Spleen (tissue), 11 donors: ENCODE measurements at regions not wholly inside any gene's neighbourhood (a gene's known extent, or its start where the extent isn't known, plus 50 kb on each side); places are given as distances from the start of the nearest gene placed in this dataset.

Experiments
- DNase-seq: peaks from one replicate; pipeline ENCODE4 v3.0.0-alpha.2; 2020
- H3K27ac ChIP-seq, 8 donors: fragments of 200-600 bp; sonication (generic) in 7 of 8; 1 replicate in 4 of 8; 2 replicates in 4 of 8; pipeline versions ENCODE4 v1.5.0 to v1.8.0; 2016 to 2021; ENCODE audit warnings: inconsistent platforms in 4 of 8, mild to moderate bottlenecking in 4 of 8, moderate library complexity in 1 of 8
- H3K27me3 ChIP-seq, 7 donors: fragments of 200-600 bp; sonication (generic) in 6 of 7; replicated peaks in 1 of 7; 1 replicate in 4 of 7; 2 replicates in 3 of 7; pipeline versions ENCODE4 v1.5.0 to v1.8.0; 2016 to 2021; ENCODE audit warnings: inconsistent platforms in 3 of 7, mild to moderate bottlenecking in 1 of 7
- H3K36me3 ChIP-seq, 6 donors: fragments of 200-600 bp; sonication (generic) in 5 of 6; 1 replicate in 4 of 6; 2 replicates in 2 of 6; pipeline versions ENCODE4 v1.5.0 to v1.8.0; 2016 to 2021; ENCODE audit warnings: inconsistent platforms in 2 of 6
- H3K4me1 ChIP-seq, 6 donors: fragments of 200-600 bp; sonication (generic) in 5 of 6; 1 replicate in 3 of 6; 2 replicates in 3 of 6; pipeline versions ENCODE4 v1.5.0 to v1.8.0; 2016 to 2021; ENCODE audit warnings: inconsistent platforms in 3 of 6
- H3K4me3 ChIP-seq, 8 donors: fragments of 200-600 bp; sonication (generic) in 7 of 8; 1 replicate in 4 of 8; 2 replicates in 4 of 8; pipeline versions ENCODE4 v1.5.0 to v1.8.0; 2016 to 2021; ENCODE audit warnings: inconsistent platforms in 4 of 8, mild to moderate bottlenecking in 4 of 8, moderate library complexity in 2 of 8
- H3K9me3 ChIP-seq, 8 donors: fragments of 200-600 bp; sonication (generic) in 7 of 8; 1 replicate in 4 of 8; 2 replicates in 4 of 8; pipeline versions ENCODE4 v1.5.0 to v1.8.0; 2016 to 2021; ENCODE audit warnings: inconsistent platforms in 4 of 8
- POLR2A ChIP-seq, 3 donors: fragments of 450-650 bp; IDR thresholded peaks; one replicate each; pipeline ENCODE4 v1.5.1; 2017; ENCODE audit warnings: antibody characterized with exemption in 3 of 3, mild to moderate bottlenecking in 1 of 3
- POLR2AphosphoS5 ChIP-seq, 3 donors: sonication (generic); formaldehyde crosslinking; IDR thresholded peaks; one replicate each; pipeline ENCODE4 v1.5.1; 2017; ENCODE audit warnings: antibody characterized with exemption in 3 of 3
- WGBS, 5 donors: extraction: QIAGEN DNeasy Blood & Tissue Kit in 3 of 5; methylation state at CpG; one replicate each; pipeline versions ENCODE4 v1.1.5 to v1.1.7; 2013 to 2018; 5-methylcytosine and 5-hydroxymethylcytosine counted together
- intact Hi-C: fragments of 100-400 bp; cut with DNase I; formaldehyde crosslinking; loops from one replicate; pipeline ENCODE4 v1.15.0; 2023; ENCODE audit warnings: low total_unique reads
- TF ChIP-seq, protein P1 (sequence below), 11 experiments: fragments of 200-600 bp in 7 of 11; fragments of 450-650 bp in 4 of 11; sonication (generic) in 4 of 11; IDR thresholded peaks in 8 of 11; conservative IDR thresholded peaks in 3 of 11; 1 replicate in 7 of 11; 2 replicates in 4 of 11; pipeline versions ENCODE4 v1.4.0 to v1.8.0; 2016 to 2021; ENCODE audit warnings: antibody characterized with exemption in 11 of 11, inconsistent platforms in 4 of 11, mild to moderate bottlenecking in 1 of 11
- donor health status: healthy with polysubstance abuse.
- donor health status: DM: no; HTN: no; CAD: no; lungs with moderate emphysema.
- donor health status: DM: no; HTN: no; CAD: no.
- donor health status: Bipolar disorder and iron deficiency.
- donor health status: healthy.
- donor health status: DM: no; HTN: no; CAD: no.
- donor health status: DM: yes; HTN: yes; CAD: no.

DNA sequence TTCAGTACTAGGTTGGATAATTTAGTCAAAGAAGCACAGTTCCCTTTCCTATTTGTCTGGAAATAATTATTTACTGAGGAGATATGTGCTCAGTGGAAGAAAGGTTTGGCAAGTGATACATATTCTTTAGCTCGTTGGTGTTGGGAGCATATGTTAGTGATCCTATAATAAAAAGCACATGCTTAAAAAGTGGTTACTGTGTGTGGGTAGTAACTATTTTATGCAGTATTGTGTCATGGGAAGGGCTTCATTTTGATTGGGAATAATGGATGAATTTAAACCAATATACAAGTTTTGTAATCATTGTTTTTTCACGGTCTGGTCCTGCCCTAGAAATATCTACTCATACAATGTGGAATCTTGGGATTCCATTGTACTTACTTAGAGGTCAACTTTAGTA lies 188.7 kb upstream of the PPP1R3A start:
- TF ChIP-seq POLR2A (IDR thresholded peaks at IDR 0.05) (no peak), POLR2AphosphoS5 (IDR thresholded peaks at IDR 0.05) (no peak)
- Histone ChIP-seq H3K27ac (no peak overlapping the region), H3K4me1 (no peaks in the 10 kb centered on the region), H3K9me3 (no peaks in the 10 kb centered on the region), H3K27me3 (no peaks in the 10 kb centered on the region), H3K4me3 (no peak overlapping the region), H3K36me3 (no peaks in the 10 kb centered on the region)
- DNase-seq, result no peak
- intact Hi-C loops, result no loop called here
- WGBS, 5 donors, result 70 to 85% (median 75%) methylated on average over 2 of the region's 2 CpGs

DNA sequence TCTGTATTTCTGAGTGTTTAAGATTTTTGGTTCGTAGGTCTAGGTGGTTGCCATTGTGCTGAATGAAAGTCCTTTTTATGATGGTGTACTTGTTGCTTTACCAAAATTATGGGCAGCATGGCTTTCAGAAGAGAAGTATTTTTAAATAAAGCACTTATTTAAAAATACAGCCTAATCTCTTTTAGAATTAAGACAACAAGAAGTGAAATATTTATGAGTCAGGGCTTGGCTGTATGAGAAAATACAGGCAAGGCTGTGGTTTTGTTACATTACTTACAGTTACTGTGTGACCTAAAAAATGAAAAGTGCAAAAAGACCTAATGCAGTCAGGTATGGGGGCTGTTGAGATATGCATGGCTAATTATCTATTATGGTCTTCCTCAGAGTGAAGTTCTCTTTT lies 185.2 kb upstream of the PPP1R3A start:
- no peak overlapping the region for H3K4me3 ChIP-seq
- H3K4me1 ChIP-seq, result no peaks in the 10 kb centered on the region
- H3K27ac ChIP-seq, result no peak overlapping the region
- H3K9me3 ChIP-seq, result no peaks in the 10 kb centered on the region
- no peaks in the 10 kb centered on the region for H3K27me3 ChIP-seq
- no peaks in the 10 kb centered on the region for H3K36me3 ChIP-seq
- no peak for DNase-seq
- WGBS, 5 donors, result 60 to 71% (median 68%) methylated on average over 1 of the region's 1 CpG
- intact Hi-C loops, result no loop called here
- TF ChIP-seq, protein P1, sequence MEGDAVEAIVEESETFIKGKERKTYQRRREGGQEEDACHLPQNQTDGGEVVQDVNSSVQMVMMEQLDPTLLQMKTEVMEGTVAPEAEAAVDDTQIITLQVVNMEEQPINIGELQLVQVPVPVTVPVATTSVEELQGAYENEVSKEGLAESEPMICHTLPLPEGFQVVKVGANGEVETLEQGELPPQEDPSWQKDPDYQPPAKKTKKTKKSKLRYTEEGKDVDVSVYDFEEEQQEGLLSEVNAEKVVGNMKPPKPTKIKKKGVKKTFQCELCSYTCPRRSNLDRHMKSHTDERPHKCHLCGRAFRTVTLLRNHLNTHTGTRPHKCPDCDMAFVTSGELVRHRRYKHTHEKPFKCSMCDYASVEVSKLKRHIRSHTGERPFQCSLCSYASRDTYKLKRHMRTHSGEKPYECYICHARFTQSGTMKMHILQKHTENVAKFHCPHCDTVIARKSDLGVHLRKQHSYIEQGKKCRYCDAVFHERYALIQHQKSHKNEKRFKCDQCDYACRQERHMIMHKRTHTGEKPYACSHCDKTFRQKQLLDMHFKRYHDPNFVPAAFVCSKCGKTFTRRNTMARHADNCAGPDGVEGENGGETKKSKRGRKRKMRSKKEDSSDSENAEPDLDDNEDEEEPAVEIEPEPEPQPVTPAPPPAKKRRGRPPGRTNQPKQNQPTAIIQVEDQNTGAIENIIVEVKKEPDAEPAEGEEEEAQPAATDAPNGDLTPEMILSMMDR (IDR thresholded peaks at IDR 0.05 in 8 of 11, conservative IDR thresholded peaks at IDR 0.05 in 3 of 11), result no peak
- TF ChIP-seq POLR2A (IDR thresholded peaks at IDR 0.05) (no peak), POLR2AphosphoS5 (IDR thresholded peaks at IDR 0.05) (no peak)

DNA sequence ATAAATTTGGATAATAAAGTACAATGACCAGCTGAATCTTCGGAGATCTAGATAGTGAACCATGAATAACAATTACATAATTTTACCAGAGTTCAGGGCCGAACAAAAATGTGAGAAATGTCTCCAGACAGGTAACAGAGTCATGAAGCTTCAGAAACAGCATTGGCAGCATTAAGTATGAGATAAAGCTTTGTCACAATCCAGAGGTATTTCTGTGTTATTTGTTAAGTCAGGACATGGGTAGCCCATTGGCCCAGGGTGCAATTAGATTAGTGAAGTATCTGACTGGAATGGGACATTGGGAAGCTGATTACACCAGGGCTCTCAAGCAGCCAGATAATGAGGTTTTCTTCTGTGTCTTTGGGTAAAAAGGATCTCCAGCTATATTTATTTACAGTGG lies 184.2 kb upstream of the PPP1R3A start:
- Histone ChIP-seq H3K4me1 (no peaks in the 10 kb centered on the region), H3K27ac (no peak overlapping the region), H3K9me3 (no peaks in the 10 kb centered on the region), H3K4me3 (no peak overlapping the region), H3K27me3 (no peaks in the 10 kb centered on the region), H3K36me3 (no peaks in the 10 kb centered on the region)
- DNase-seq, result no peak
- TF ChIP-seq, protein P1 (IDR thresholded peaks at IDR 0.05 in 8 of 11, conservative IDR thresholded peaks at IDR 0.05 in 3 of 11), result no peak
- WGBS, 5 donors, result 76 to 89% (median 86%) methylated on average over 2 of the region's 2 CpGs
- intact Hi-C loops, result no loop called here

DNA sequence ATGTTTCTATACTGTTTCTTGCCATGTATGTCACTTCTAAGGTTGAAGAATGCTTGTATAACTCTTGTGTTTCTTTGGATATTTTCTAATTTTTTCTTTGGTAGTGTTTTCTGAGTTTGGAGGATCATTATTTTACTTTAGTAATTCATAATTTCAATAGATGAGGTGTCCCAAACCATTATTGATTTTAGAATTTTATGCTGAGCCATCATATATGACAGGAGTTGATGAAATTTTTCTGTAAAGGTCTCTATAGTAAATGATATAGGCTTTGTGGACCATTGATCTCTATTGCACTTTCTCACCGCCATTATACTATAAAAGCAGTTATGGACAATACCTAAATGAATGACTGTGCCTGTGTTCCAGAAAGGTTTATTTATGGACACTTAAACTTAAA lies 183.3 kb upstream of the PPP1R3A start:
- intact Hi-C loops, result no loop called here
- H3K27me3 ChIP-seq, result peaks cover 0 to 5% (median 0%) of the 10 kb centered on the region in 7 donors
- WGBS, 5 donors, result 88 to 100% (median 95%) methylated on average over 1 of the region's 1 CpG

More for the DNA sequence above, 183.3 kb upstream of the PPP1R3A start:
- no peak for TF ChIP-seq POLR2A (IDR thresholded peaks at IDR 0.05)
- TF ChIP-seq, protein P1 (IDR thresholded peaks at IDR 0.05 in 8 of 11, conservative IDR thresholded peaks at IDR 0.05 in 3 of 11), result no peak
- no peak for TF ChIP-seq POLR2AphosphoS5 (IDR thresholded peaks at IDR 0.05)
- no peak overlapping the region for H3K4me3 ChIP-seq
- H3K4me1 ChIP-seq, result no peaks in the 10 kb centered on the region
- no peaks in the 10 kb centered on the region for H3K9me3 ChIP-seq
- H3K36me3 ChIP-seq, result no peaks in the 10 kb centered on the region
- DNase-seq, result no peak
- no peak overlapping the region for H3K27ac ChIP-seq
